GM18517 (cell line): ENCODE measurements at regions not wholly inside any gene's neighbourhood (a gene's known extent, or its start where the extent isn't known, plus 50 kb on each side); places are given as distances from the start of the nearest gene placed in this dataset.

Experiments
- ATAC-seq: cut with Tn5 transposase; IDR thresholded peaks from one replicate; pipeline ENCODE4 v1.9.1; 2021; ENCODE audit warnings: mild to moderate bottlenecking, moderate library complexity; ENCODE audit not compliant: unreplicated experiment

GRCh38 chr7:51731075-51731474 is 414.5 kb upstream of the COBL start:
- ATAC-seq, result no peak

DNA sequence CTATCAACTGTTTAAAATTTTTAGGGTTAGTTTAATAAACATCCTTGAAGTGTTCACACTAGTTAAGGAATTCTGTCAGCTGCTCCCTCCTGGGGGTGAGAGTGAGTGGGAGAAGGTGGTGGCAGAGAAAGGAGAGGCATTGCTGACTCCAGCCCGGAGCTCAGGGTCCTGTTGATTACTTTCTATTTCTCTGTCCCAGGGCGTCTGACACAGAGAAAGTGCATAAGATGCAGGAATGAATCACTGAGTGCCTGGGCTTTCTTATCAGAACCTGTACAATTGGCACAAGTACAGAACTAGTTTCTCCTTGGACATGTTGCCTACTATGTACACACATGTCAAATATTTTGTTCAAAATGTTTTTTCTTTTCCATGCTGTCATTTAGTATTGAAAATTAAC is 410.8 kb upstream of the COBL start:
- no peak for ATAC-seq

DNA sequence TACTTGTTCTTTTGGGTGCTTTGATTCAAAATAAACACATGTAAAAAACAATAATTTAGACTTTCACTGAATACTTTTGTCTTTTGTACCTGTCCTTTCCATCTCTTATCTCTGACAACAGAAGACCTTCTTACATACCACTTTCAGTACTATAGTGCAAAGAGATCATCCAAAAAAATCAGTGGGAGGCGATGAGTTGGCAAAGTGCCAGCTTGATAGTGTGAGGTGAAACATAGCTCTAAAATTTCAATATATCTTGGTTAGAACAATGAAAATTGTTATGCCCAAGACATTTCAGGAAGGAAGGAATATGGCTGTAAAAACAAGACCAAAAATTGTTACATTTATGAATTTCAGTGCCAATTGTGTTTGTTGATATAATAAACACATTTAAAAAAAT is 390.2 kb upstream of the COBL start:
- ATAC-seq, result no peak

- ATAC-seq, result no peak
These were observed 389.1 kb upstream of the COBL start for GRCh38 chr7:51705701-51706100.

GRCh38 chr7:51702673-51703072 is 386.1 kb upstream of the COBL start:
- no peak for ATAC-seq

- ATAC-seq, result no peak
These were observed 385.3 kb upstream of the COBL start for GRCh38 chr7:51701935-51702334.

GRCh38 chr7:51700593-51701215 is 384.1 kb upstream of the COBL start:
- no peak for ATAC-seq

DNA sequence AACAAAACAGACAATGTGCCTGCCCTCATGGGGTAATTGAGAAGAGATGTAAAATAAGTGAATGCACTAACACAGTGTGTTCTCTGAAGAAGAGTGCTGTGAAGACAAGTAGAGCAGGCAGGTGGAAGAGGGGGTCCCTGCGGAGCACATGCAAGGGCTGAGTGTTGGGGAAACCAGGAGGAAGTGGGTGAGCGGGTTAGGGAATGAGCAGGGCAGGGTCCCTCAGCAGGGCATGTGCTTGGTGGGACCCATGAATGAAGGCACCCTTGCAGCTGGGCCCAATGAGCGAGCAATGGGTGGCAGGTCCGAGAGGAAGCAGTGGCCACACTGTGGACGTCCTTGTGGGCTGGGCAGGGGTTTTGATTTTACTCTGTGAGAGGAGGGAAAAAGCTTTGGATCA is 376.6 kb upstream of the COBL start:
- no peak for ATAC-seq

DNA sequence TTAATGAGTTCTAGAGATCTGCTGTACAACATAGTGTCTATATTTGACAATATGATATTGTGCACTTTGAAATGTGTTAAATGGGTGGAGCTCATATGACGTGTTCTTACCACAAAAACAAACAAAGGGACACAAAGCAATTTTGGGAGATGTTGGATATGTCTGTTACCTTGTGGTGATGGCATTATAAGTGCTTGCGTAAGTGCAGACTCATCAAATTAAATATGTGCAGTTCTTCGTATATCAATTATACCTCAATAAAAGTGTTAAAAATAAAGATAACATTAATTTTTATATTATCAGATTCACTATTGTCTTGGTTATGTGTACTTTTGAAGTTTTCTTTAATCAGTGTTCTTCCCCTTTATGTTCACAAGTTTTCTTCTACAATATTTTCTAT is 372.9 kb upstream of the COBL start:
- ATAC-seq, result no peak

DNA sequence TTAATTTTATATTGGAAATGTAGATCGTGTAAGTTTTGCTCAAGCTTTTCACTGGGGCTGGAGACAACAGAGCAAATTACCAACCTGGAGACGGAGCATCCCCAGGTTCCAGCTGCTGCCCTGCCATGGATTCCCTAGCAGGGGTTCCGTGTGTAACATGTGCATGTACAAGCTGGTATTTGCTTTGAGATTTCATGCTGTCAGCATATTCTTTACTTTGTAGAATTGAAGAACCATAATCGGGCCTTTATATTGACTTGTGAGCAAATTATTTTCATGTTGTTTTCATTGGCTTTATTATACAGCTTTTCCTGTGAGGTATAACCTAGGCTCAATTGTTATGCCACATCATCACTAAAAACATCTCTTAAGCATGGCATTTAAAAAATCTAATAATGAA is 369.2 kb upstream of the COBL start:
- ATAC-seq, result no peak

DNA sequence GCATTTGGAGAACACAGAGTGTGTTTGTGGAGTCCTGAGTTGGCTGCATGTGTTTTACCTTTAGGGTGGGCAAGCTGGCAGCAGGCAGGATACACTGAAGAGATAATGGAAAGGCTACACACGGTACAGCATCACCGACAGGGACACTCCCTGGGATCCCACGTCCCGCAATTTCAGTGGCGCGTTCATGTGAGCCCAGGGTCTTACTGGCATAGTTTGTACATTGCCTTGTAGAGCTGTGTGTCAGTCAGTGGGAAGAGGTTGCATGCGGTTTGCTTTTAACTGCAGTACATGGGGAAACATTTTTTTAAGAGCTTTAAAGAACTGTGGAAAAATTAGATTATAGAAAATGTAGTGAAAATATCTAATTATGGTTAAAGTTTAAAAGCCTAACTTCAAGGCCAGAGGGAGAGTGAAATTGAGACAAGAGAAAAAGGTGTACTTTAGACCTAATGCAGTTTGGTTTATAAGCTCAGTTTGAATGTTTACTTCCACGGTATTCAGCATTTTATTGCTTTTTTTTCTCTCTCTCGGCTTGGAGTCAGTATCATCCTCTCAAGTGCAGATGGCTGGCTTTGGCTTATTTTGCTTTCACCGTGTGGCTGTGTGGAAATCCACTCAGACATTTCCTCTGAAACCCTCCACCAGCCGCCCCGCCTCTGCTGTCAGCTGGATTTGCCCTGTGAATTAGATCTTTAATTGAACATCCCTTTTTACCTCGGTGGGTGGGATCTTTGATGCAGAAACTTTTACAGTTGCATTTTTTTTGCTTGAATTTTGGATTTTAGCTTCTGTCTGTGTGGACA is 364.2 kb upstream of the COBL start:
- no peak for ATAC-seq

DNA sequence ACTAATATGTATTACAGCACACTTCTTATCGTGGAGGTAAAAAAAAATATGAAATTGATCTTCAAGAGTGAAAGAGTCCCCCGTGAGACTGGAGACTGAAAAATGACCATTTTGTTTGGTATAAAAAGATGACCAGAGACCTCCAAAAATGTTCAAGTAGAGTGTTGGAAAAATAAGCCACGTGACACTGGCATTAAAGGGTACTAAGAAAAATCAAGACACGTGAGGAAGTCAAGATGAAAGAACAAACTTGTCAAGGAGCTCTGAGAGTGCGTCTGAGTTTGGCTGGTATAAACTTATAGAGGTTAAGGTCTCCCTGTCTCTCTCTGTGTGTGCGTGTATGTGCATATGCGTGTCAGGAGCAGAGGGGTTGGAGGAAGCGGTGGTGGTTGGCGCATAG is 362.7 kb upstream of the COBL start:
- no peak for ATAC-seq

- no peak for ATAC-seq
These were observed 350.1 kb upstream of the COBL start for GRCh38 chr7:51666751-51667150.

GRCh38 chr7:51666266-51666665 is 349.7 kb upstream of the COBL start:
- no peak for ATAC-seq

DNA sequence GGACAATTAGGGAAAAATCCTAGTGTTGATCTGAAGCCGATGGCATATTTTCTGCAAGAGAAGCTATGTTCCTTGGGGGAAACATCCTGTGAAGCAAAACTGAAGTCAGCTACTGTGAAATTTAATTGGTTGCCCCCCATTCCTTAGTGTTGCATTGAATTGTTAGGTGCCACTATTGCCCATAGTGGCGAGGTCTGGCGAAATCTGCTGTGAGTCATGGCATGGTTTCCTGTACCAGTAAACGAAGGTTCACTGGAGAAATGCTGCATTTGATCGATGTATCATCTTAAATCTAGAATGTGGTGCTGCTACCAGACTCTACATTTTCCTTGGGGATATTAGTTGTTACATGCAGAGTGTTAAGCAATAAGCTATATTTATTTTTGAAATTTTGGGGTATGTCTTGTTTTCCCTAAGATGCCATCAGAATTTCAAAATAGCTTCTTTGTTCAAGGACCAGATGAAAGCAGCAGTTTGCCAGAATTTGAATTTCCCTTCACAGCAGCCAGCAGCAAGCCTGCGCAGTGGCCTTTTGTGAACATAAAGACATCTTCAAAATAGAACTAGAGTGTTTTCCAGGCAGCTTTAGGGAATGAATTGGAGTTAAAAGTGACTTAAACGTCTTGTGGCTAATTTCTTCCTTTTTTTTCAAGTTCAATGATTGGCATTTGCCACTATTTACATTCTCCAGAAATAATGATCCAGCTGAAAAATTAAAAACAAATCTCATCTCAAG is 348.6 kb upstream of the COBL start:
- ATAC-seq, result no peak

- ATAC-seq, result no peak
These were observed 343.9 kb upstream of the COBL start for GRCh38 chr7:51660516-51660915.

GRCh38 chr7:51658684-51659083 is 342.1 kb upstream of the COBL start:
- ATAC-seq, result no peak

DNA sequence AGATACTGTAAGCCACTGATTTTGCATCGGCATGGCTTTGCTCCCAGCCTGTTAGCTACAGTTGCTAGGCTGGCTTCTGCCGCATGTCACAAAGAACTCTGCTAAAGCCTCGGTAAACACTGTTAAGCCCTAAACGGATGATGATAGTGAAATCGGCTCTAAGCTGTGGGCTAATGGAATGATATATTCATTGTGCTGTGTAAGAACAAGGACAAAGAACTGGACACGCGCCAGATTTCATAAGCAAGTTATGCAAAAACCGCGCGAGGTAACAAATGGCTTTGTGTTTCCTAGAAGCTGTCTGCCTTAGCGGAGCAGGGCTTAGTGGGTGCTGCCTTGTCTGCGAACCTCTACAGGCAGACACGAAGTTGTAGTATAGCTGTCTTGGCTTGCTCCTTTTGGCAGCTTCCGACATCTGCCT is 331.3 kb upstream of the COBL start:
- no peak for ATAC-seq

DNA sequence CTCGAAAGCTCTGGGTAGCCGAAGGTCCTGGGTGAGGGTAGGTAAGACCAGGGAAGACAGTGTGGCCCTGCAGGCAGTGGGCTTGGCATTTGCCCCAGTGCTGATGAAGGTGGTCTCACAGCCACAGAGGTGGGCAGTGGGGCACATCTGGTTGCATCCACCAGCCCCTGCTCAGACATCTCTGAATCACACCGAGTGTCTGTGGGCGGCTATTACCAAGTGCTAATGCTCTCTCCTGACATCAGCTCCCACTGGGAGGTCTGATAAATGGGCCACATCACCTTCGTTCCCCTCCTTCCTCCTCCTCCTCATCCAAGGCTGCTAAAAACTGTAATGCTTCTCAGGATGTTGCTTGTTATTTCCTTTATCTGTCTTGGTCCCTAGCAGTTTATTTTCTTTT is 330.9 kb upstream of the COBL start:
- ATAC-seq, result no peak

GRCh38 chr7:51645702-51646298 is 329.2 kb upstream of the COBL start:
- no peak for ATAC-seq

DNA sequence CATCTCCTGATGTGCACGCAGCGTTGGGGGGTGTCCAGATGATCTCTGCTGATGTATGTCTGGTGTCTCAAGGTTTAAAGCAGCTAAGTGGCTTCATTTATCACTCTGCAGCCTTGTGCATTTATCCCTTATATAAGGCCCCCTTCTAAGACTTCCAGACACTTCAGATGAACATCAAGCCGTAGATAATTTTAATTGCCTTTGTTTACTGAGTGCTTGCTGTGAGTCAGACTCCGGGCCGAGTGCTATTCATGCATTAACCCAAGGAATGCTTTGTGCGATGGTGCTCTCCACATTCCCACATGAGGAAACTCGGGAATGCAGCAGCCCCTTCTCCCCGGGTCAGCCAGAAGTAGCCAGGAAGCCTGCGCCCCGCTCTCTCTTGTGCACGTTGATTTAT is 328.6 kb upstream of the COBL start:
- ATAC-seq, result no peak

DNA sequence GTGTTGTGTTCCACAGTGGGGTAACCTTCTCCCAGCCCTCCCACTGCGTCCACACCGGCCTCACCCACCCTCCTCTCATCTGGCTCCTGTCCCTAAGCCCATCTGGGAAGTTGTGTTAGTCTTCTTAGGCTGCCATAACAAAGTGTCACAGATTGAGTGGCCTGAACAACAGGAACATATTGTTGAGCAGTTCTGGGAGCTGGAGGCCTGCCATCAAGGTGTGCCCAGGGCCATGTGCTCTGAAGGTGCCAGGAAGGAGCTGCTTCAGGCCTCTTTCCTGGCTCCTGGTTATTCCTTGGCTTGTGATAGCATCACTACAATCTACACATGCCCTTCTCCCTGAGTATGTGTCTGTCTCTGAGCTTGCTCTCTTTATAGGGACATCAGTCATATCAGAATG is 327.6 kb upstream of the COBL start:
- ATAC-seq, result no peak
